Inferior parietal cortex (tissue), 1 donor: ENCODE measurements at regions not wholly inside any gene's neighbourhood (a gene's known extent, or its start where the extent isn't known, plus 50 kb on each side); places are given as distances from the start of the nearest gene placed in this dataset.

Experiments
- DNase-seq: peaks from one replicate; pipeline ENCODE4 v3.0.0-alpha.2; 2016; ENCODE audit errors: extremely low spot score

GRCh38 chr15:54722342-54722986 is 474.3 kb downstream of the RSL24D1 start:
- no peak for DNase-seq

DNA sequence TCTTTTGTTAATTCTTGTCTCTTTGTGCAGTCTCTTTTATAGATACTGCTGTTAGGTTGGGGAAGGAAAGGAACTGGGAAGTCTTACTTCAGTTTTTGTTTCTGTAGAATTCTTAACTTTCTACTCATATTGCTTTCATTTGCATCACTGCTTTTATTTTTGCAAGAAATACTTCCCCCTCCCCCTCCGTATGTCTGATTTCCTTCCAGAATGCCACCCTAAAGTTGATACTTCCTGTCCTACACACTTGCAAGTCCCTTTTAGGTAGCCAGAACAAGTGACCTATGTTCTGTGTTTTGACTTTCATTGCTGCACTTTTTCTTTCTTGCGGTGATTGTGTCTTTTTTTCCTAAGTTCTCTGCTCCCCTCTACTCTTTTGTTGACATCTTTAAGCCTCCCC is 477.4 kb downstream of the RSL24D1 start:
- no peak for DNase-seq

DNA sequence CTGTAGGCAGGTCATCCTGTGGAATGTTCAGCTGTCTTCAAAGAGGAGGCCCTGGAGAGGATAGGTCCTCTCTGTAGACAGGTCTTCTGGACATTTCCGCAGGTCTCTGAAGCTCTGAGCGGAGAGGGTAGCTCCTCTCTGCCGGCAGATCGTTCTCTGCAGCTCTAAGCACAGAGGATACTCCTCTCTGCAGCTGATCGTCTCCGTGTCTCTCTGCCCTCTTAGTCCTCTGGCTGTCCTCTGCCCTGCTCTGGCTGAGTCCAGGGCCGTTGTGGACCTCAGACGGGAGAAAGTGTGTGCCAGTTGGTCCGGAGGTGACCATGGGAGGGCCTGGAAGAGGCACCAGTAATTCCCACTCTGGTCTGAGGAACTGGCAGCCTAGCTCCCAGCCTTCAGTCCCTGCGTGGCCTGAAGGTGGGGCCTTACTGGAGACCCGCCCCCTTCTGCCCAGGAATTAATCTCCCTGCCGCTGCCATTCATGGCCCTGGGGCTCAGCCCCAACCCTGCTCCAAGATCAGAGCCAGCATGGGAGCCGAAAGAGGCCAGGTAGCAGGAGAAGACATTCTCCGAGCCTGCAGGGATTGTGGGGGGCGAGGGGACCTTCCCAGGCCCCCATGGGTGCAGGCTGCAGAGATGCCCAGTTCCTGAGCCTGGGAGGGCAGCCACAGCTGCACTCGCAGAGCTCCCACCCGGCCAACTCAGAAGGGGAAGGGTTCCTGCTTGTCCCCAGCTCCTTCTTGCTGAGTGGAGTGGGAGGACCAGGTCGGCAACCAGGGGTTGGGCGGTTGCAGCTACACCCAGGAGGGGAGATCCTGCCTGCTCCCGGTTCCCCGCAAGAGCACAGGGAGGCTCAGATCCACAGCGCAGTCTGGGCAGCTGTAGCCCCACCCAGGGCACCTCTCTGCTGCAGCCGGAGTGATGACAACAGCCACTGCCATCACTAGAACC is 488.7 kb downstream of the RSL24D1 start:
- no peak for DNase-seq

DNA sequence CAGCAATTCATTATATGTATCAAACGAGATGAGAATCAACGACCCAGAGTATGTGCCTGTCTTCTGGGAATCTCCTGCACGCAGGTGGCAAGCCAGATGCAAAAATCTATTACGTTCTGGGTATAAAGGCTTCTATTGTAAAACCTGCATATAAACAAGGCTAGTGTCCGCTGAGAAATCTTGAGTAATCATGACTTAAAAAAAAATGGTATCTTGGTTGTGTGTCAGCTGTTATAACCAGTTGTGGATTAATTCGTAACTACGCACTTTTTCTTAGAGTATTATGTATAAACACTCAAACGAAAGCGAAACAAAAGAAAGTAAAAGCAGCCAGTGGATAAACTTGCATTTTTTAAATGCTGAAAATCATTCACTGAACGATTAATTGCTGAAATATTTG is 509.1 kb downstream of the RSL24D1 start:
- no peak for DNase-seq
